ENCODE measurements at regions not wholly inside any gene's neighbourhood (a gene's known extent, or its start where the extent isn't known, plus 50 kb on each side); places are given as distances from the start of the nearest gene placed in this dataset.

DNA sequence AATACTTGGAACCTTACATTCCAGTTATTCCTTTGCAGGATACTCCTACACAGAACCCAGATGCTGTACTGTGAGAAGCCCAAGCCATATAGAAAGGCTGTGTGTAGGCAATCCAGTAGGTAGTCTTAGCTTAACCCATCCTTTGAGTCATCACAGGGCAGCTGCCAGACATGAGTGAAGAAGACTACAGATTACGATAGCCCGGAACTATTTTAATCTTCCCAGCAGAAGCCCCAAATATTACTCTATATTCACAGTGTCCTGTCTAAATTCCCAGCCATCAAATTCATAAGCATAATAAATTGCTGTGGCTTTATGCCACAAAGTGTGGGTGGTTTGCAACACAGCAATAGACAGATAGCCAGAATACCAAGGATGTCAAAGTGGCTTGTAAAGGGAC, 474.1 kb upstream of the STEAP1 start:
- Histone ChIP-seq H3K4me3 (no peak overlapping the region), H3K9me3 (replicated peaks; ENCODE audit: control insufficient read depth, insufficient read depth, low read depth, low read length) (no peaks in the 10 kb centered on the region), H3K4me2 (ENCODE audit: insufficient read depth, low read length) (no peak overlapping the region), H3K79me2 (ENCODE audit: control insufficient read depth, insufficient read depth, low read length) (no peaks in the 10 kb centered on the region), H3K27me3 (ENCODE audit: control insufficient read depth in 2 of 2, insufficient read depth in 2 of 2, low read length in 2 of 2) (no peaks in the 10 kb centered on the region), H2AFZ (ENCODE audit: low read depth, low read length) (no peak overlapping the region), H3K36me3 (ENCODE audit: control insufficient read depth, insufficient read depth, low read length) (no peaks in the 10 kb centered on the region), H3K4me1 (replicated peaks in 1 of 2; ENCODE audit: control insufficient read depth in 2 of 2, insufficient read depth in 2 of 2, low read length in 2 of 2) (no peaks in the 10 kb centered on the region), H3K9ac (ENCODE audit: insufficient read depth in 1 of 2, low read depth in 2 of 2, low read length in 2 of 2) (no peak overlapping the region), H3K9me1 (ENCODE audit: control insufficient read depth, insufficient read depth, low read length) (no peaks in the 10 kb centered on the region), H3K27ac (ENCODE audit: extremely low read depth, low read depth, low read length) (no peak overlapping the region), H4K20me1 (replicated peaks; ENCODE audit: control insufficient read depth, insufficient read depth, low read length) (no peaks in the 10 kb centered on the region)
- POLR2A ChIA-PET: no interaction called here
- FAIRE-seq (no peak), ATAC-seq (no peak), DNase-seq (ENCODE audit: extremely low read depth in 1 of 4, low spot score in 3 of 4) (no peak)
- BruUV-seq (replicated peaks): no TSS peak
- in situ Hi-C loops (cut with MboI): no loop called here
- no peak for TF ChIP-seq RFX5 (IDR thresholded peaks at IDR 0.05; ENCODE audit: low read depth, low read length)
- TF ChIP-seq NCOA4 (IDR thresholded peaks at IDR 0.05; ENCODE audit: partially characterized antibody): no peak
- TF ChIP-seq, protein P1, sequence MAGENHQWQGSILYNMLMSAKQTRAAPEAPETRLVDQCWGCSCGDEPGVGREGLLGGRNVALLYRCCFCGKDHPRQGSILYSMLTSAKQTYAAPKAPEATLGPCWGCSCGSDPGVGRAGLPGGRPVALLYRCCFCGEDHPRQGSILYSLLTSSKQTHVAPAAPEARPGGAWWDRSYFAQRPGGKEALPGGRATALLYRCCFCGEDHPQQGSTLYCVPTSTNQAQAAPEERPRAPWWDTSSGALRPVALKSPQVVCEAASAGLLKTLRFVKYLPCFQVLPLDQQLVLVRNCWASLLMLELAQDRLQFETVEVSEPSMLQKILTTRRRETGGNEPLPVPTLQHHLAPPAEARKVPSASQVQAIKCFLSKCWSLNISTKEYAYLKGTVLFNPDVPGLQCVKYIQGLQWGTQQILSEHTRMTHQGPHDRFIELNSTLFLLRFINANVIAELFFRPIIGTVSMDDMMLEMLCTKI (IDR thresholded peaks at IDR 0.05; ENCODE audit: partially characterized antibody): no peak
- no peak for TF ChIP-seq ZNF561 (CRISPR knock-in tag; conservative IDR thresholded peaks at IDR 0.05)
- TF ChIP-seq, protein P2, sequence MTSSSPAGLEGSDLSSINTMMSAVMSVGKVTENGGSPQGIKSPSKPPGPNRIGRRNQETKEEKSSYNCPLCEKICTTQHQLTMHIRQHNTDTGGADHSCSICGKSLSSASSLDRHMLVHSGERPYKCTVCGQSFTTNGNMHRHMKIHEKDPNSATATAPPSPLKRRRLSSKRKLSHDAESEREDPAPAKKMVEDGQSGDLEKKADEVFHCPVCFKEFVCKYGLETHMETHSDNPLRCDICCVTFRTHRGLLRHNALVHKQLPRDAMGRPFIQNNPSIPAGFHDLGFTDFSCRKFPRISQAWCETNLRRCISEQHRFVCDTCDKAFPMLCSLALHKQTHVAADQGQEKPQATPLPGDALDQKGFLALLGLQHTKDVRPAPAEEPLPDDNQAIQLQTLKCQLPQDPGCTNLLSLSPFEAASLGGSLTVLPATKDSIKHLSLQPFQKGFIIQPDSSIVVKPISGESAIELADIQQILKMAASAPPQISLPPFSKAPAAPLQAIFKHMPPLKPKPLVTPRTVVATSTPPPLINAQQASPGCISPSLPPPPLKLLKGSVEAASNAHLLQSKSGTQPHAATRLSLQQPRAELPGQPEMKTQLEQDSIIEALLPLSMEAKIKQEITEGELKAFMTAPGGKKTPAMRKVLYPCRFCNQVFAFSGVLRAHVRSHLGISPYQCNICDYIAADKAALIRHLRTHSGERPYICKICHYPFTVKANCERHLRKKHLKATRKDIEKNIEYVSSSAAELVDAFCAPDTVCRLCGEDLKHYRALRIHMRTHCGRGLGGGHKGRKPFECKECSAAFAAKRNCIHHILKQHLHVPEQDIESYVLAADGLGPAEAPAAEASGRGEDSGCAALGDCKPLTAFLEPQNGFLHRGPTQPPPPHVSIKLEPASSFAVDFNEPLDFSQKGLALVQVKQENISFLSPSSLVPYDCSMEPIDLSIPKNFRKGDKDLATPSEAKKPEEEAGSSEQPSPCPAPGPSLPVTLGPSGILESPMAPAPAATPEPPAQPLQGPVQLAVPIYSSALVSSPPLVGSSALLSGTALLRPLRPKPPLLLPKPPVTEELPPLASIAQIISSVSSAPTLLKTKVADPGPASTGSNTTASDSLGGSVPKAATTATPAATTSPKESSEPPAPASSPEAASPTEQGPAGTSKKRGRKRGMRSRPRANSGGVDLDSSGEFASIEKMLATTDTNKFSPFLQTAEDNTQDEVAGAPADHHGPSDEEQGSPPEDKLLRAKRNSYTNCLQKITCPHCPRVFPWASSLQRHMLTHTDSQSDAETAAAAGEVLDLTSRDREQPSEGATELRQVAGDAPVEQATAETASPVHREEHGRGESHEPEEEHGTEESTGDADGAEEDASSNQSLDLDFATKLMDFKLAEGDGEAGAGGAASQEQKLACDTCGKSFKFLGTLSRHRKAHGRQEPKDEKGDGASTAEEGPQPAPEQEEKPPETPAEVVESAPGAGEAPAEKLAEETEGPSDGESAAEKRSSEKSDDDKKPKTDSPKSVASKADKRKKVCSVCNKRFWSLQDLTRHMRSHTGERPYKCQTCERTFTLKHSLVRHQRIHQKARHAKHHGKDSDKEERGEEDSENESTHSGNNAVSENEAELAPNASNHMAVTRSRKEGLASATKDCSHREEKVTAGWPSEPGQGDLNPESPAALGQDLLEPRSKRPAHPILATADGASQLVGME (CRISPR knock-in tag; IDR thresholded peaks at IDR 0.05): no peak
- TF ChIP-seq FUS (optimal IDR thresholded peaks at IDR 0.05; ENCODE audit: low read depth, low read length): no peak
- TF ChIP-seq, protein P3, sequence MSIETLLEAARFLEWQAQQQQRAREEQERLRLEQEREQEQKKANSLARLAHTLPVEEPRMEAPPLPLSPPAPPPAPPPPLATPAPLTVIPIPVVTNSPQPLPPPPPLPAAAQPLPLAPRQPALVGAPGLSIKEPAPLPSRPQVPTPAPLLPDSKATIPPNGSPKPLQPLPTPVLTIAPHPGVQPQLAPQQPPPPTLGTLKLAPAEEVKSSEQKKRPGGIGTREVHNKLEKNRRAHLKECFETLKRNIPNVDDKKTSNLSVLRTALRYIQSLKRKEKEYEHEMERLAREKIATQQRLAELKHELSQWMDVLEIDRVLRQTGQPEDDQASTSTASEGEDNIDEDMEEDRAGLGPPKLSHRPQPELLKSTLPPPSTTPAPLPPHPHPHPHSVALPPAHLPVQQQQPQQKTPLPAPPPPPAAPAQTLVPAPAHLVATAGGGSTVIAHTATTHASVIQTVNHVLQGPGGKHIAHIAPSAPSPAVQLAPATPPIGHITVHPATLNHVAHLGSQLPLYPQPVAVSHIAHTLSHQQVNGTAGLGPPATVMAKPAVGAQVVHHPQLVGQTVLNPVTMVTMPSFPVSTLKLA (conservative IDR thresholded peaks at IDR 0.05): no peak
- 0% methylated on average over 2 of the region's 2 CpGs for WGBS (ENCODE audit: insufficient coverage, low coverage, missing lambda C conversion rate)
- intact Hi-C loops (cut with micrococcal nuclease): no loop called here
- CTCF ChIA-PET (ENCODE audit: low intra/inter-chr PET ratio): no interaction called here

All from K562 (cell line).